ENCODE measurements at regions not wholly inside any gene's neighbourhood (a gene's known extent, or its start where the extent isn't known, plus 50 kb on each side); places are given as distances from the start of the nearest gene placed in this dataset.
"Not testable (repeated sequence)": the region's sequence is repeated elsewhere in the genome, so short reads cannot be mapped to it uniquely, and the experiment has no call there.

DNA sequence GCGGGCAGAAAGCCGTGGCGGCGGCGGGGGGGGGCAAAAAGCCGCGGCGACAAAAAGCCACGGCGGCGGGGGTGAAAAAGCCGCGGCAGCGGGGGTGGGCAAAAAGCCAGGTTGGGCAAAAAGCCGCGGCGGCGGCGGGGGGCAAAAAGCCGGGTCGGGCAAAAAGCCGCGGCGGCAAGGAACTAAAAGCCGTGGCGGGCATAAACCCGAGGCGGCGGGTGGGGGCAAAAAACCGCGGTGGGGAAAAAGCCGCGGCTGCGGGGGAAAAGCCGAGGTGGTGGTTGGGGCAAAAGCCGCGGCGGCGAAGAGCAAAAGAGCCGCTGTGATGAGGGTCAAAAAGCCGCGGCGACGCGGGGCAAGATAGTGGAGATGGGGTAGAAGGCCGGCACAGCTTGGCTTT is 1834.2 kb downstream of the FOXD4L5 start:
- not testable (repeated sequence) for H3K27ac Mint-ChIP-seq; H3K4me3 Mint-ChIP-seq; H3K27me3 Mint-ChIP-seq (ENCODE audit: low read depth); H3K36me3 Mint-ChIP-seq (ENCODE audit: low read depth); H3K4me1 Mint-ChIP-seq; H3K9me3 Mint-ChIP-seq

DNA sequence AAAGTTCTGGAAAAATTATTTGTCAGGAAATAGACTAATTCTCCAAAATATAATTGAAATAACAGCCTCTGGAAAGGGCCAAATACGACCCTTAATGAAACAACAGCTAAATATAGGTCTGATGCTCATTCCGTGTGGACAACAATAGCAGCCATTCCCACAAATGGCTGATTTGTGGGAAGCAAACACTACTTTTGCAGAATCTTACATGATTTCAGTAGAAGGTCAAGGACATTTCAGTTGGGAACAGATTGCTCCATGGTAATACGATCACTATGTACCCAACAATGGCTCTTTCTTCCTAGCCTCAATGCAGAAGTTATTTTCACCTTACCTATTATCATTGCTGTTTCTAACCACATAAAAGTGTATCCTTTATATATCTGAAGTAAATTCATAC is 1859.9 kb downstream of the FOXD4L5 start:
- H3K4me1 Mint-ChIP-seq; H3K27me3 Mint-ChIP-seq (ENCODE audit: low read depth); H3K36me3 Mint-ChIP-seq (ENCODE audit: low read depth); H3K4me3 Mint-ChIP-seq; H3K27ac Mint-ChIP-seq; H3K9me3 Mint-ChIP-seq: not testable (repeated sequence)

- not testable (repeated sequence) for H3K4me3 Mint-ChIP-seq; H3K4me1 Mint-ChIP-seq; H3K27ac Mint-ChIP-seq; H3K9me3 Mint-ChIP-seq; H3K27me3 Mint-ChIP-seq (ENCODE audit: low read depth); H3K36me3 Mint-ChIP-seq (ENCODE audit: low read depth)
Observed at GRCh38 chr9:63390897-63391296, 1894.1 kb downstream of the FOXD4L5 start.

GRCh38 chr9:63385479-63385878 is 1899.5 kb downstream of the FOXD4L5 start:
- H3K27ac Mint-ChIP-seq, result peak overlapping the region in 2 of 3 experiments; percentile 65 to 76
- not testable (repeated sequence) for H3K27me3 Mint-ChIP-seq (ENCODE audit: low read depth); H3K4me1 Mint-ChIP-seq; H3K36me3 Mint-ChIP-seq (ENCODE audit: low read depth); H3K9me3 Mint-ChIP-seq
- peak overlapping the region; percentile 88 to 91 (median 90) for H3K4me3 Mint-ChIP-seq

DNA sequence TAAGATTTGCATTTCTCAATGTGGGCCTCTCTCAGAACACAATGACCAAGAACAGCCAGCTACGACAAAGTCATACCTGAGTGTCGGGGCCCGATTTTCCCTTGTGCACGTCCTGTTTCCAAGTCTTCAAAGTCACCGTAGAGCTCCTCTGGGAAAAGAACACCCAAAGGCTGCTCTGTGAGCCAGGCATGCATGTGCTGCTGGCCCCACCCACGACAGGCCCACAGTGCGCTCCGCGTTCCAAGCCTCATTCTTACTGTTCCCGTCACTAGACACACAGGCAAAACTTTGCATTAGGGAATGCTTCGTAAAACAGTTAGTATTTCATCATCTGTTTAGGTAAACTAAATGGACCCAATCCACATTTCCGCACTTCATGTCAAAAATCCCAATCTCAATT is 1905.1 kb downstream of the FOXD4L5 start:
- not testable (repeated sequence) for H3K9me3 Mint-ChIP-seq; H3K27me3 Mint-ChIP-seq (ENCODE audit: low read depth); H3K27ac Mint-ChIP-seq; H3K4me3 Mint-ChIP-seq; H3K36me3 Mint-ChIP-seq (ENCODE audit: low read depth); H3K4me1 Mint-ChIP-seq

DNA sequence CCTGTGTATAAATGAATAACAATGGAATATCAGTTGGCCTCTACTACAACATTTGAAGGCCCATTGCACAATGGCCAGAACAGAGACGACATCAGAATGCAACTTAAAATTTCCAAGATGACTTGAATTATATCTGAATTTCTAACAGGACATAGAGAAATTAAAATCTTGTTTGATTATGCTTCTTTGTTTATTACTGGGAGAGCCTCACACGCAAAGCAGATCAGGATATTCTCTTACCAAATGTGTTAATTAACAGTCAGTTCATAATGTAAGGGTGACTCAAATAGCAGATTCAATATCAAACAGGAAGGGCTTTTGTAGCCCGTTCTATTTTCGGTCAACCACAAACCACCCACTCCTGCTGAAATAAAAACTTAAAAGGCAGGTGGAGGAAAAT is 1930.8 kb downstream of the FOXD4L5 start:
- not testable (repeated sequence) for H3K36me3 Mint-ChIP-seq (ENCODE audit: low read depth); H3K27me3 Mint-ChIP-seq (ENCODE audit: low read depth); H3K4me1 Mint-ChIP-seq; H3K4me3 Mint-ChIP-seq; H3K9me3 Mint-ChIP-seq; H3K27ac Mint-ChIP-seq

GRCh38 chr9:63347347-63347746 is 1937.7 kb downstream of the FOXD4L5 start:
- not testable (repeated sequence) for H3K4me3 Mint-ChIP-seq; H3K9me3 Mint-ChIP-seq; H3K4me1 Mint-ChIP-seq; H3K36me3 Mint-ChIP-seq (ENCODE audit: low read depth); H3K27me3 Mint-ChIP-seq (ENCODE audit: low read depth)
- H3K27ac Mint-ChIP-seq, result peak overlapping the region in 1 of 3 experiments; percentile 53

DNA sequence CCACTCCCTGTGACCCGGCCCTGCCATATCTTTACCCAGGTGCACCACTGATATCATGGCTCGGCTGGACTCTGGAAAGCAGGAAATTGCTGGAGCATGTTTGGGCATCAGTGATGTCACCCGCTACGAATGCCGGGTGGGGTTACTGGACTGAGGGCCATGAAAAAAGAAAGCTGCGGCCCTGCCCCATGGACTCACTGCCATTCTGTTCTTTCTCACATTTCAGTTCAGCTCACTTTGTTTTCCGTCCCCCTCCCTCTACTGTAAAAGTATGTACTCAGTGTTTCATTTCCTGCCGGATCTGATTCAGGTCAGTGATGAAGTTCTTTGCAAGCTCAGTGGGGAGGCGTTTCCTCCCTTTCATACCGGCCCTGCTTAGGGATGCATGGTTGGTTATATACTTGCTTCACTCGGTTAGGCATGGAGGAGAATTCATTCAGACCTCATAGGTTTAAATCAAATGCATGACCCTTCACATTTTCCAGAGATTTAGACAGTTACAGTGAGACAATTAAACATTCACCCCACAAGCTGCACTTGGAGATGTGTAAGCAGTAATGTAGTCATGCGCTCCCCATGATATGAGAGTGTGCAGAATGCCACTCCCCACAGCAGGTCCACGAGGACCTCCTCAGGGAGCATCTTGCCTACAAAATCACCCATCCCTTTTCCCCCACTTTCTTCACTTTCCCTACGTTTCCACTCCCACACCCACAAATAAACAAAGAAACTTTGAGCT is 1938.5 kb downstream of the FOXD4L5 start:
- not testable (repeated sequence) for H3K4me3 Mint-ChIP-seq; H3K27me3 Mint-ChIP-seq (ENCODE audit: low read depth); H3K4me1 Mint-ChIP-seq; H3K9me3 Mint-ChIP-seq; H3K36me3 Mint-ChIP-seq (ENCODE audit: low read depth)
- H3K27ac Mint-ChIP-seq, result peak overlapping the region; percentile 67 to 85 (median 78)

DNA sequence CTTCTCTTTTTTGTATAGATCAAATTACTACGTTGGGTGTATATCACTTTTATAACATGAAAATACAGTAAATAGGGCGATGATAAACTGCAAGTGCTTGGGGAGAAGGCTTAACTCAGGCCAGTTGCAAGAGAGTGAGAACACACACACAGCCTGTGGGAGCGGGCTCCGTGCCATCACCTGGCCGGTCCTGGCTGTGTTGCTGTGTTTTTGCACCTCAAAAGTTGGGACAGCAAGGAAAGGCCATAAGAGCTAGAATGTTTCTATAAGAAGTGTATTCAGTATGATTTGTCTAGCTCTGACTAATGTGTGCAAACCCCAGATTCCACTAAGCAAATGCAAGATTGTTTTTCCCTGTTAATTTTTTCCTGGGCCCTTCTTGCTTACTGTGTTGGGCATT is 1940.6 kb downstream of the FOXD4L5 start:
- H3K4me3 Mint-ChIP-seq; H3K27ac Mint-ChIP-seq; H3K36me3 Mint-ChIP-seq (ENCODE audit: low read depth); H3K27me3 Mint-ChIP-seq (ENCODE audit: low read depth); H3K4me1 Mint-ChIP-seq; H3K9me3 Mint-ChIP-seq: not testable (repeated sequence)

DNA sequence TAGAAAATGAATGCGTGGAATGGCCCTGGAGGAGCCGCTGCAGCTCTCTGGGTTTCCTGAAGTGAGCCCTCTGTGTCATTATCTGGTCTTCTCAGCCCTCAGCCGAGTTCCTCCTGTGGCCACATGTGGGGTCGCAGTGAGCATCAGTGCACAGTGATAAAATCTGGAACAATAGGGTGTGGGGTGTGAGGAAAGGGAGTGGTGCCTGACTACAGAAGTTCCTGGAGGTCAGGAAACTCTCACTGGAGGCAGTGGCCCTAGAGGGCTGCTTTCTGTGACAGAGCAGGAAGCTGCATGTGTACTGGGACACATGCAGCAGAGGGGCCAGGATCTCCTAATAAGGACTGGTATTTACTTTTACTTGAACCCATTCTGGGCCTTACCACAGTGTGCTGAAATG is 1942.5 kb downstream of the FOXD4L5 start:
- H3K36me3 Mint-ChIP-seq (ENCODE audit: low read depth); H3K27me3 Mint-ChIP-seq (ENCODE audit: low read depth); H3K4me3 Mint-ChIP-seq; H3K9me3 Mint-ChIP-seq; H3K27ac Mint-ChIP-seq; H3K4me1 Mint-ChIP-seq: not testable (repeated sequence)

DNA sequence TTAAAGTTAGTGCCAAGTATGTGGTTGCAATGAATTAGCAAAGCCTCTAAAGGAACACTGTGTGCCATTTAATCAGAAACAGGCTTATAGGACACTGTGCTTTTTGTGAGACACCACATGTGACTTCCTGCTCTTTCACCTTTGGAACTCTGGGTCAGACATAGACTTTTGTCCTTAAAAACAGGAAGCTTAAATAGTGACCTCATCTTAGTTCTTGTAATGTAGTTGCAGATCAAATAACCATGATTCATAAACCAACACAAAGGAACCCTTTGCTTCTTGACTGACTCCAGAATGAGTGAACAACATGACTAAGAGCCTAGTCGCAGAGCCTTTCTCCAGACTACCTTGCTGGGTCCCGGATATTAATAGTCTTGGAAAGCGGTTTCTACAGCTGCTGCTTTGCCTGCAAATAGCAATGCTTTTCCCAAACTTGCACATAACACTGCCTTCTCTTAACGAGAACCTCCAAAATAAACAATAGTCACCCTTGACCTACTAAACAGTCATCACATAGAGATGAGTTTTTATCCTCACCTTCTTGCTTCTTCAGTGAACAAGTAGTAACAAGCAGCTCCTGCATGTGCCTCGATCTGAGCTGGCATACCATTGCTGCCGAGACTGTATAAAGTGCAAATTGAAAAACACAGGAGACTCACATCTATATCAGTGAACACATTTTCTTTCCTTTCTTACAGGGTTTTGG is 1947.0 kb downstream of the FOXD4L5 start:
- not testable (repeated sequence) for H3K4me1 Mint-ChIP-seq; H3K27ac Mint-ChIP-seq; H3K36me3 Mint-ChIP-seq (ENCODE audit: low read depth); H3K9me3 Mint-ChIP-seq; H3K4me3 Mint-ChIP-seq; H3K27me3 Mint-ChIP-seq (ENCODE audit: low read depth)

DNA sequence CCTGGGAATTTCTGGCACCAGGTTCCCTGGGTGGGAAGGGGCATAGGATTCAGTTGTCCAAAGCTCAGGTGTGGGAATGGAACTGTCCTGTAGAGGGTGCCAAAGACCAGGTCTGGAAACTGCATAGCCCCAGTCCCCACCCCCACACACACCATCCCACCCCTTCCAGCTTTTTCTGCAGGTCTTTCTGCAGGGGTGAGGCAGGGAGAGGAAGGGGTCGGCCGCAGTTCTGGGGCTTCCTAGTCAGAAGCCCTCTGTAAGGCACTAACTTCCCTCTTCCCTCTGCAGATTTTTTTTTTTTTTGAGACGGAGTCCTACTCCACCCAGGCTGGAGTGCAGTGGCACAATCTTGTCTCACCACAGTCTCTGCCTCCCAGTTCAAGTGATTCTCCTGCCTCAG is 1949.7 kb downstream of the FOXD4L5 start:
- H3K36me3 Mint-ChIP-seq (ENCODE audit: low read depth); H3K27ac Mint-ChIP-seq; H3K4me1 Mint-ChIP-seq; H3K9me3 Mint-ChIP-seq; H3K4me3 Mint-ChIP-seq; H3K27me3 Mint-ChIP-seq (ENCODE audit: low read depth): not testable (repeated sequence)

- H3K4me3 Mint-ChIP-seq, result not testable (repeated sequence)
Observed at GRCh38 chr9:63334187-63334586, 1950.8 kb downstream of the FOXD4L5 start.

DNA sequence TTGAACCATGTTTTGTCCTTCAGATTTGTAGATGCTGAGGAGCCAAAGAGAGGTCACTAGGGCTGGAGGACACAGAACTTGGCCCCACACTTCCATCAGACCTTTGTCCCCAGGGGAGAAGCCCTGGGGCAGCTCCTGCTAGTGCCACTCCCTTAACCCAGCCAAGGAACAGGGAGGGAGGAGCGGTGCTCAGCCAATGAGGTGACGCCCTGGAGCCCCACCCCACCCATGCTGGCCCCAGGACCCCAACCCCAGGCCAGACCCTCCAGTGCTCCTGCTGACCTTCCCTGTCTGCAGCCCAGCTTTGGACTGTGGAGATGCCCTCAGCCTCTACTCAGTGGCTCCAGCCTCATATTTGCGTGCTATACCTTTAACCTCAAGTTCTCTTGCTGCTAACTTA is 1951.9 kb downstream of the FOXD4L5 start:
- not testable (repeated sequence) for H3K27ac Mint-ChIP-seq; H3K27me3 Mint-ChIP-seq (ENCODE audit: low read depth); H3K4me1 Mint-ChIP-seq; H3K4me3 Mint-ChIP-seq; H3K36me3 Mint-ChIP-seq (ENCODE audit: low read depth); H3K9me3 Mint-ChIP-seq

More at GRCh38 chr9:63334187-63334586, 1950.8 kb downstream of the FOXD4L5 start:
- not testable (repeated sequence) for H3K36me3 Mint-ChIP-seq (ENCODE audit: low read depth); H3K9me3 Mint-ChIP-seq; H3K27me3 Mint-ChIP-seq (ENCODE audit: low read depth); H3K4me1 Mint-ChIP-seq; H3K27ac Mint-ChIP-seq

DNA sequence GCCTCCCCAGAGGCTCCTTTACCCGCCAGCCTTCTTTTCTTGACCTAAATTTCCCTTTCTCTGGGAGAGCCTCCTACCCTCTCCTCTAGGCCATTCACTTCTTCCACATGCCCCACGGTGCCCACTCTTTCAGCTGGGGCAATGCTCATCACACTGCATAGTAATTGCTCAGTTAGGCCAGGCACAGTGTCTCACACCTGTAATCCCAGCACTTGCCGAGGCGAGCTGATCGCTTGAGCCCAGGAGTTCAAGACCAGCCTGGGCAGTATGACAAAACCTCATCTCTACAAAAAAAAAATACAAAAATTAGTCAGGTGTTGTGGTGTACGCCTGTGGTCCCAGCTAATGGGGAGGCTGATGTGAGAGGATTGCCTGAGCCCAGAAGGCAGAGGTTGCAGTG is 1956.7 kb downstream of the FOXD4L5 start:
- H3K9me3 Mint-ChIP-seq; H3K27me3 Mint-ChIP-seq (ENCODE audit: low read depth): not testable (repeated sequence)

DNA sequence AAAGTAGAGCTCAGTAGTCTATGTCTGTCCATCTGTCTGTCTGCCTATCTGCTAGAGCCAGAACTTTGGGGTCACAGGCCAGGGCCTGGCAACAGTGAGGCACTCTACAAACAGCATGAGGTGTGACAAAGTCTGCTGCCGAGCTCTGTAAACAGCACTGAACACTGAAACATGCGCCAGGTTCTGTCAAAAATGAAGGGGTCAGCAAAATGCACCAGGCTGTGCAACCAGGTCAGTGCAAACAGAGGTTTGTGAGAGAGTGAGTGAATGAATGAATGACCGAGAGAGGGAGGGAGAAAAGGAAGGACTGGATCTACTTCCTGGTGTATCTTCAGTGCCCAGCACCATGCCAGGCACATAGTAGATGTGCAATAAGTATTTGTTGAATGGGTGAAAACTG is 1957.8 kb downstream of the FOXD4L5 start:
- not testable (repeated sequence) for H3K36me3 Mint-ChIP-seq (ENCODE audit: low read depth); H3K27ac Mint-ChIP-seq; H3K9me3 Mint-ChIP-seq; H3K27me3 Mint-ChIP-seq (ENCODE audit: low read depth); H3K4me3 Mint-ChIP-seq; H3K4me1 Mint-ChIP-seq

More for the DNA sequence above, 1956.7 kb downstream of the FOXD4L5 start:
- not testable (repeated sequence) for H3K4me1 Mint-ChIP-seq; H3K4me3 Mint-ChIP-seq; H3K36me3 Mint-ChIP-seq (ENCODE audit: low read depth); H3K27ac Mint-ChIP-seq
